Activated naive CD4-positive, alpha-beta T cell treated with anti-CD3 and anti-CD28 coated beads, Interleukin-2, amount 10 ng/mL, durations not matched to agents 7 days and 5 days (primary cell): ENCODE measurements at regions not wholly inside any gene's neighbourhood (a gene's known extent, or its start where the extent isn't known, plus 50 kb on each side); places are given as distances from the start of the nearest gene placed in this dataset.
A peak's percentile ranks its signal among the peaks of the same experiment; 100 is the strongest.
"Not testable (repeated sequence)": the region's sequence is repeated elsewhere in the genome, so short reads cannot be mapped to it uniquely, and the experiment has no call there.

ENCODE experiments used
- CTCF ChIA-PET: fragments of 350-600 bp; sonication (Branson Sonifier 250); formaldehyde crosslinking; loops from one replicate; lab custom pipeline; 2021; ENCODE audit warnings: antibody characterized with exemption; lab: Charles Lee
- DNase-seq: peaks from one replicate; pipeline ENCODE4 v3.0.0-alpha.2; 2020
- H3K27ac Mint-ChIP-seq: one replicate; pipeline ENCODE4 v1.8.0; 2021; ENCODE audit warnings: mild to moderate bottlenecking, moderate library complexity, mixed read lengths
- H3K27me3 Mint-ChIP-seq: one replicate; pipeline ENCODE4 v1.8.0; 2021; ENCODE audit warnings: mild to moderate bottlenecking, mixed read lengths
- H3K36me3 Mint-ChIP-seq: one replicate; pipeline ENCODE4 v1.8.0; 2021; ENCODE audit warnings: mixed read lengths
- H3K4me1 Mint-ChIP-seq: one replicate; pipeline ENCODE4 v1.8.0; 2021; ENCODE audit warnings: mixed read lengths
- H3K4me3 Mint-ChIP-seq: one replicate; pipeline ENCODE4 v1.8.0; 2021; ENCODE audit warnings: mild to moderate bottlenecking, moderate library complexity, mixed read lengths
- H3K9me3 Mint-ChIP-seq: one replicate; pipeline ENCODE4 v1.8.0; 2021; ENCODE audit warnings: mixed read lengths

- no peak overlapping the region for H3K27ac Mint-ChIP-seq
- no peaks in the 10 kb centered on the region for H3K36me3 Mint-ChIP-seq
- no peaks in the 10 kb centered on the region for H3K9me3 Mint-ChIP-seq
- no peak for DNase-seq
- H3K4me3 Mint-ChIP-seq, result no peak overlapping the region
- no peaks in the 10 kb centered on the region for H3K27me3 Mint-ChIP-seq
- CTCF ChIA-PET, result no interaction called here
- peaks cover 5% of the 10 kb centered on the region for H3K4me1 Mint-ChIP-seq
These were observed 109.8 kb downstream of the HMHB1 start for GRCh38 chr5:143921525-143922311.

- H3K27me3 Mint-ChIP-seq, result no peaks in the 10 kb centered on the region
- DNase-seq, result no peak
- CTCF ChIA-PET, result no interaction called here
- no peak overlapping the region for H3K4me3 Mint-ChIP-seq
- no peaks in the 10 kb centered on the region for H3K9me3 Mint-ChIP-seq
- H3K4me1 Mint-ChIP-seq, result peaks cover 5% of the 10 kb centered on the region
- H3K27ac Mint-ChIP-seq, result no peak overlapping the region
- no peaks in the 10 kb centered on the region for H3K36me3 Mint-ChIP-seq
These were observed 110.8 kb downstream of the HMHB1 start for GRCh38 chr5:143922718-143923117.

- no peak for DNase-seq
- H3K4me1 Mint-ChIP-seq, result peaks cover 5% of the 10 kb centered on the region
- CTCF ChIA-PET, result no interaction called here
- H3K27ac Mint-ChIP-seq, result no peak overlapping the region
- no peaks in the 10 kb centered on the region for H3K27me3 Mint-ChIP-seq
- H3K36me3 Mint-ChIP-seq, result no peaks in the 10 kb centered on the region
- no peak overlapping the region for H3K4me3 Mint-ChIP-seq
- no peaks in the 10 kb centered on the region for H3K9me3 Mint-ChIP-seq
These were observed 111.8 kb downstream of the HMHB1 start for GRCh38 chr5:143923634-143924266.

DNA sequence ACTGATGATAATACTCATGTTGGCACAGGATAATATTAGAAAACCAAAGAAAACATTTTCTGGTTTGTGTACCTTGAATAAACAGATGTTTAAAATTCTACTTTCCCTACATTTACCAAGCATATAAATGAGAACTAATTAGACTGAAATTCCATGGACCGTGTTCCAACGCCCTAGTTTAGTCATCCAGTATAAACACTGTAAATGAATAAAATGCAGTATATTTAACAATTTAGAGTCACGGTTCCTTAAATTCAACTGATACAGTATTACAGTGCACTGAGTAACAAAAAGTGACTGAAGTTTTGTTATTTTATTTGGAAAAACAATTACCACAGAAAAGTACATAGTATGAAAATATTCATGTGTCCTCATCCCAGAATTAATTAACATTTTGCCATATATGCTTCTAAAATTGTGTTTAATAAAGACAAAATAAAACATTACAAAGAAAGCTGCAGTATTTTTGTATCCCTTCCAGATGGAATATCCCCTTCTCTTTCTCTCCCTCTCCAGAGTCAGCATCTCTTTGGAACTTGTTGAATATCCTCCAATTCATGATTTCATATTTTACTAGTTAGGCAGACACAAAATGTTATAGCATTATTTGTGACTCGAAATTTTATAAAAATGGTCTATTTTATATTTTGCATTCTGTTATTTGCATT lies 112.5 kb downstream of the HMHB1 start:
- H3K4me3 Mint-ChIP-seq, result no peak overlapping the region
- H3K9me3 Mint-ChIP-seq, result no peaks in the 10 kb centered on the region
- CTCF ChIA-PET, result no interaction called here
- H3K36me3 Mint-ChIP-seq, result no peaks in the 10 kb centered on the region
- no peak for DNase-seq
- no peaks in the 10 kb centered on the region for H3K27me3 Mint-ChIP-seq
- peaks cover 5% of the 10 kb centered on the region for H3K4me1 Mint-ChIP-seq
- H3K27ac Mint-ChIP-seq, result no peak overlapping the region

GRCh38 chr5:143924979-143925325 lies 113.0 kb downstream of the HMHB1 start:
- CTCF ChIA-PET, H3K9me3 Mint-ChIP-seq, H3K4me3 Mint-ChIP-seq, H3K4me1 Mint-ChIP-seq, H3K36me3 Mint-ChIP-seq, DNase-seq, H3K27ac Mint-ChIP-seq, H3K27me3 Mint-ChIP-seq: not testable (repeated sequence)

DNA sequence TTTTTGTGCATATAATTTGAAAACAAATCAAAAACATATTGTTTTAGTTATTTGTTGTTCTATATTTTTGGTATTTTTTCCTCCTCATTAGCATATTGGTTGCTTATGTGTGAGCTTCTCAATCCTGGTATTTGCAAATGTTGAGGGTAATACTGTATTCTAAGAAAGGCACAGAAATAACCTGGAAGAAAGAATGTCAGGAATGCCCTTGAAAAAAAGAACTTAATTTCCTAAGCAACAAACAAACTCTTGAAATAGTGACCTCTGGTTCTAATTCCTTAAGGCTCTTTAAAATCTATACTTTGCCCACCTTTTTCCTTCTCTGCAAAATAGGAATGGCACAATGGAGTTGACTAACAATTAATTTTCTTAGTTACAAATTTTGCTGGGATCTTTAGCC lies 117.5 kb downstream of the HMHB1 start:
- H3K4me3 Mint-ChIP-seq, result no peak overlapping the region
- H3K27me3 Mint-ChIP-seq, result peaks cover 5% of the 10 kb centered on the region
- CTCF ChIA-PET, result no interaction called here
- DNase-seq, result no peak
- peaks cover 2% of the 10 kb centered on the region for H3K36me3 Mint-ChIP-seq
- H3K9me3 Mint-ChIP-seq, result peaks cover 9% of the 10 kb centered on the region
- no peaks in the 10 kb centered on the region for H3K4me1 Mint-ChIP-seq
- no peak overlapping the region for H3K27ac Mint-ChIP-seq

- H3K9me3 Mint-ChIP-seq, result peaks cover 15% of the 10 kb centered on the region
- DNase-seq, result no peak
- H3K4me3 Mint-ChIP-seq, result no peak overlapping the region
- no peaks in the 10 kb centered on the region for H3K4me1 Mint-ChIP-seq
- H3K27ac Mint-ChIP-seq, result no peak overlapping the region
- peaks cover 5% of the 10 kb centered on the region for H3K27me3 Mint-ChIP-seq
- CTCF ChIA-PET, result no interaction called here
- peaks cover 3% of the 10 kb centered on the region for H3K36me3 Mint-ChIP-seq
These were observed 118.6 kb downstream of the HMHB1 start for GRCh38 chr5:143930561-143930960.

DNA sequence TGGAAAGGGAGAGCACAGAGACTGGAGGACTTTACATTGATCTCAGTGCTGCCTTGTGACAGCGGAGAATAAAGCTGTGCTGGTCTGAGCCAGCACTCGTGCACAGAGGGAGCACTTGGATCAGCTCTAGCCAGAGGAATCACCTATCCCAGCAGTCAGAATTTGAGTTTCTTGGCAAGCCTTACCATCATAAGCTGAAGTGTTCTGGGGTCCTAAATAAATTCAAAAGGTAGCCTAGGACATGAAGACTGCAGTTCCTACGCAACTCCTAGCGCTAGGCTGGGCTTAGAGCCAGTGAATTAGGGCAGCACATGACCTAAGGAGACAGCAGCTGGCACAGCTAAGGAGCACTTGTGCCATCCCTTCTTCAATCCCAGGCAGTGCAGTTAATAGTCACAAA lies 119.5 kb downstream of the HMHB1 start:
- H3K4me1 Mint-ChIP-seq, result no peaks in the 10 kb centered on the region
- DNase-seq, result no peak
- no peak overlapping the region for H3K27ac Mint-ChIP-seq
- peaks cover 16% of the 10 kb centered on the region for H3K9me3 Mint-ChIP-seq
- H3K4me3 Mint-ChIP-seq, result no peak overlapping the region
- peaks cover 5% of the 10 kb centered on the region for H3K27me3 Mint-ChIP-seq
- H3K36me3 Mint-ChIP-seq, result peaks cover 3% of the 10 kb centered on the region
- CTCF ChIA-PET, result no interaction called here

DNA sequence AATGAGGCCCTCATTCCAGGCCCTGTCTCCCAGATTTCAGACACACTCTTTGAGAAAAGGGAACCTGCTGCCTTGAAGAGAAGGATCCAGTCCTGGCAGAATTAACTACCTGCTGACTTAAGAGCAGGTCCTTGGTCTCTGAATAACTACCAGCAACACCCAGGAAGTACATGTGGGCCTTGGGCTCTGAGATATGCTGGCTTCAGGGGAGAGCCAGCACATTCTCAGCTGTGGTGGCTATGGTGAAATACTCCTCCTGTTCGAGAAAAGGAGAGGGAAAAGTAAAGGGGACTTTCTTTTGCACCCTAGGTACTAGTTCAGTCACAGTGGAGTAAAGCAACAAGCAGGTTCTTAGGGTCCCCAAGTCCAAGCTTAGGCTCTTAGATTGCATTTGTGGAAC lies 120.0 kb downstream of the HMHB1 start:
- H3K27me3 Mint-ChIP-seq, result peaks cover 5% of the 10 kb centered on the region
- DNase-seq, result no peak
- no peak overlapping the region for H3K4me3 Mint-ChIP-seq
- H3K4me1 Mint-ChIP-seq, result no peaks in the 10 kb centered on the region
- H3K36me3 Mint-ChIP-seq, result peaks cover 3% of the 10 kb centered on the region
- no peak overlapping the region for H3K27ac Mint-ChIP-seq
- CTCF ChIA-PET, result no interaction called here
- H3K9me3 Mint-ChIP-seq, result peaks cover 16% of the 10 kb centered on the region

- Mint-ChIP-seq H3K36me3 (peaks cover 3% of the 10 kb centered on the region), H3K27ac (no peak overlapping the region), H3K4me3 (no peak overlapping the region), H3K27me3 (peaks cover 5% of the 10 kb centered on the region), H3K9me3 (peaks cover 16% of the 10 kb centered on the region), H3K4me1 (no peaks in the 10 kb centered on the region)
- no peak for DNase-seq
- CTCF ChIA-PET, result no interaction called here
These were observed 120.6 kb downstream of the HMHB1 start for GRCh38 chr5:143932584-143932983.

DNA sequence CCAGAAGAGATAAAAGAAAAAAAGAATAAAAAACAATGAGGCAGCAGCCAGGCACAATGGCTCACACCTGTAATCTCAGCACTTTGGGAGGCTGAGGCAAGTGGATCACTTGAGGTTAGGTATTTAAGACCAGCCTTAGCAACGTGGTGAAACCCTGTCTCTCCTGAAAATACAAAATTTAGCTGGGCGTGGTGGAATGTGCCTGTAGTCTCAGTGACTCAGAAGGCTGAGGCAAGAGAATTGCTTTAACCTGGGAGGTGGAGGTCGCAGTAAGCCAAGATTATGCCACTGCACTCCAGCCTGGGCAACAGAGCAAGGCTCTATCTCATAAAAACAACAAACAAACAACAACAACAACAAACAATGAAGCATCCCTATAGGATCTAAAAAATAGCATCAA lies 121.5 kb downstream of the HMHB1 start:
- CTCF ChIA-PET, result no interaction called here
- H3K9me3 Mint-ChIP-seq, result peaks cover 16% of the 10 kb centered on the region
- no peak overlapping the region for H3K4me3 Mint-ChIP-seq
- H3K27me3 Mint-ChIP-seq, result peaks cover 5% of the 10 kb centered on the region
- H3K4me1 Mint-ChIP-seq, result no peaks in the 10 kb centered on the region
- H3K27ac Mint-ChIP-seq, result no peak overlapping the region
- no peak for DNase-seq
- peaks cover 3% of the 10 kb centered on the region for H3K36me3 Mint-ChIP-seq

DNA sequence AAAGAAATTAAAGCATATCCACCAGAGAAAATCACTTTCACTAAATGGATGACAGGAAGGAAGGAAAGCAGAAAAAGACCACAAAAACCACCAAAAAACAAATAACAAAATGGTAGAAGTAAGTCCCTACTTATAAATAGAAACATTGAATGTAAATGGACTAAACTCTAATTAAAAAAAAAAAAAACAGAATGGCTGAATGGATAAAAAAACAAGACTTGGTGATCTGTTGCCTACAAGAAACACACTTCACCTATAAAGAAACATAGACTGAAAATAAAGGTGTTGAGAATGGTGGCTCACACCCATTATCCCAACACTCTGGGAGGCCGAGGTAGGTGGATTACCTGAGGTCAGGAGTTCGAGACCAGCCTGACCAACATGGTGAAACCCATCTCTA lies 122.9 kb downstream of the HMHB1 start:
- no peak for DNase-seq
- no peak overlapping the region for H3K27ac Mint-ChIP-seq
- H3K4me3 Mint-ChIP-seq, result no peak overlapping the region
- H3K4me1 Mint-ChIP-seq, result no peaks in the 10 kb centered on the region
- peaks cover 5% of the 10 kb centered on the region for H3K27me3 Mint-ChIP-seq
- H3K36me3 Mint-ChIP-seq, result peaks cover 3% of the 10 kb centered on the region
- peaks cover 16% of the 10 kb centered on the region for H3K9me3 Mint-ChIP-seq
- CTCF ChIA-PET, result no interaction called here

DNA sequence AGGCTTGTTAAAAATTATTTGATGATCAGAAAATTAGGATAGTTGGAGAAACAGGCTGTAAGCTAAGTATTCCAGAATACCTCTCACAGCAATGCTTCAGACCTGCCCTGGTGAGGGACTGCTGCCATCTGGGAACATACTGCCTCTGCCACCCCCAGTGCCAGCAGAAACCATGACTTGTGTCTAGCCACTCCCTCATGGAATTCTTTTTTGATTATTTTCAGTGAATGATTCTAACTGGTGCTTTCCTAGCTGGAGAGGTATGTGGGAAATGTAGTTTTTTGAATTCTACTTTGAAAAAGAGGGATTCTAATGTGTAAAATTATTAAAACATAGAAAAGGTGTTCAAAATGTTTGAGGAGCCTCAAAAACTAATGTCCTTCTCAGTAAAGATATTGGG lies 126.3 kb downstream of the HMHB1 start:
- Mint-ChIP-seq H3K36me3 (peaks cover 3% of the 10 kb centered on the region), H3K4me3 (no peak overlapping the region), H3K27me3 (no peaks in the 10 kb centered on the region), H3K27ac (no peak overlapping the region), H3K4me1 (no peaks in the 10 kb centered on the region), H3K9me3 (peaks cover 20% of the 10 kb centered on the region)
- DNase-seq, result no peak
- CTCF ChIA-PET, result no interaction called here

- Mint-ChIP-seq H3K4me3 (no peak overlapping the region), H3K27ac (no peak overlapping the region), H3K36me3 (no peaks in the 10 kb centered on the region), H3K27me3 (no peaks in the 10 kb centered on the region), H3K9me3 (peaks cover 13% of the 10 kb centered on the region), H3K4me1 (no peaks in the 10 kb centered on the region)
- no peak for DNase-seq
- CTCF ChIA-PET, result no interaction called here
These were observed 134.9 kb downstream of the HMHB1 start for GRCh38 chr5:143946837-143947236.

- CTCF ChIA-PET, result no interaction called here
- Mint-ChIP-seq H3K27ac (peak overlapping the region; percentile 11), H3K9me3 (peaks cover 12% of the 10 kb centered on the region), H3K4me3 (no peak overlapping the region), H3K4me1 (no peaks in the 10 kb centered on the region), H3K36me3 (no peaks in the 10 kb centered on the region), H3K27me3 (no peaks in the 10 kb centered on the region)
- no peak for DNase-seq
These were observed 135.4 kb downstream of the HMHB1 start for GRCh38 chr5:143947313-143947712.
